EH (cell line): ENCODE measurements at regions not wholly inside any gene's neighbourhood (a gene's known extent, or its start where the extent isn't known, plus 50 kb on each side); places are given as distances from the start of the nearest gene placed in this dataset.

Source experiments
- DNase-seq: peaks from one replicate; pipeline ENCODE4 v3.0.0-alpha.2; 2015; ENCODE audit warnings: low read depth

- DNase-seq: no peak
Observed at GRCh38 chr2:155792666-155793065, 539.9 kb downstream of the NR4A2 start.

GRCh38 chr2:155770516-155770915 is 562.0 kb downstream of the NR4A2 start:
- DNase-seq: no peak

DNA sequence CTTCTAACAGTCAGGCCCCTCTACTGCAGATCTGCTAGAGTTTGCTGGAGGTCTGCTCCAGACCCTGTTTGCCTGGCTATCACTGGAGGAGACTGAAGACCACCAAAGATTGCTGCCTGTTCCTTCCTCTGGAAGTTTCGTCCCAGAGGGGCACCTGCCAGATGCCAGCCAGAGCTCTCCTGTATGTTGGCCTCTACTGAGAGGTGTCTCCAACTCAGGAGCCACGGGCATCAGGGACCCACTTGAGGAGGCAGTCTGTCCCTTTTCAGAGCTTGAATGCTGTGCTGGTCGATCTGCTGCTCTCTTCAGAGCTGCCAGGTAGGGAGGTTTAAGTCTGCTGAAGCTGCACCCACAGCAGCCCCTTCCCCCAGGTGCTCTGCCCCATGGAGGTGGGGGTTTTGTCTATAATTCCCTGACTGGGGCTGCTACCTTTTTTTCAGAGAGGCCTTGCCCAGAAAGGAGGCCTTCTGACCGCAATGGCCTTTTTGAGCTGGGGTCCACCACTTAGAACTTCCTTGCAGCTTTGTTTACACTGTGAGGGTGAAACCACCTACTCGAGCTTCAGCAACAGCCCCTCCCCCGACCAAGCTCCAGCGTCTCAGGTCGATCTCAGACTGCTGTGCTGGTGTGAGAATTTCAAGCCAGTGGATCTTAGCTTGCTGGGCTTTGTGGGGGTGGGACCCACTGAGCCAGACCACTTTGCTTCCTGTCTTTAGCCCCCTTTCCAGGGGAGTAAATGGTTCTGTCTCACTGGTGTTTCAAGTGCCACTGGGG is 566.0 kb downstream of the NR4A2 start:
- no peak for DNase-seq

DNA sequence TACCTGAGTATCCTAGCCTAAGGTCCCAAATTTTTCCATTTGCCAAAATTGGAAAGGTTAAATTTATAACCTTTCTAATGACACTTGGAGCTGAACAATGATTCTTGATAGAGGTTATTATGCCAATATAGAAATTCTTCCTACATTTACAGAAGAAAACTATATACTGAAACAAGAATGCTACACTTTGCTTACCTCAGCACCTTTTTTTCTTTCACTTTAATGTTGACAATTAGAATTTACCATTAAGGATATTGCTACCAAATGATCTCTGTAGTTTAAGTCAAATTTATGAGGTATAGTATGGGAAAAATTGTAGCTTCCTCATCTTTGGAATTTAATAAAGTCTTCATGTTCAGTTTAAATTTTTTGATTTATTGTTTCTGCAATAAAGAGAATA is 577.0 kb downstream of the NR4A2 start:
- DNase-seq: no peak

- DNase-seq: no peak
Observed at GRCh38 chr2:155748131-155748530, 584.4 kb downstream of the NR4A2 start.

GRCh38 chr2:155747531-155747930 is 585.0 kb downstream of the NR4A2 start:
- no peak for DNase-seq

DNA sequence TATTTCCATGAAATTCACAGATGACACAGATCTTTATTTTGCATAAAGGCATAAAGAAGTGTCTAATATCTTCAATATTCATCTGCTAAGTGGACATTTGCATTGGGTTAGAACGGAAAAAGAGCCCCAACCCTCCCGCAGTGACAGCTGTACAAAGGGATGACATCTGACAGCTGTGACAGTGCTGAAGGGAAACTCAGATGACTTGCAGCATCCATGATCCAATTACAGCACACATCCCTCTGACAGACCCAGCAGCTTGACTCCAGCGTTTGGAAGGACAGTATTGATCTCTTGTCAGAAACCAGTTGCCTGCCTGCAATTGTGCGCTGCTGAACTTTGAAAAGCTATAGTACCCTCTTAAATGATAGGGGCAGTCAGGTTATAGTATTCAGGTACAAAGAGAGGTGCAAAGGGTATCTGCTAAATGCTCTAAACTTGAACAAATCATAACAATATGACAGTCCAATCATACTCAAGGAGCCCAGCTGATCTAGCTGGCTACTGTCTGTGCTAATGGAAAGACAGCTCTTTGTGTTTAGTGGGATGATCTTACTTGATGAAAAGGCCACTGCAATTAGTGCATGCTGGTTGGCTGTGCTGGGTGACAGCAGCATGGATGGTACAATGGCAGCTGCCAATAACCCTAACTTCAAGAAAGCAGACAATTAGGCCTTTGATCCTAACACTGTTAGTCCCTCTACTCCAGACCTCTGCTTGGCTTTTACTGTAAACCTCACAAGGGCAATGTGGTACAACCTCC is 599.2 kb downstream of the NR4A2 start:
- no peak for DNase-seq

DNA sequence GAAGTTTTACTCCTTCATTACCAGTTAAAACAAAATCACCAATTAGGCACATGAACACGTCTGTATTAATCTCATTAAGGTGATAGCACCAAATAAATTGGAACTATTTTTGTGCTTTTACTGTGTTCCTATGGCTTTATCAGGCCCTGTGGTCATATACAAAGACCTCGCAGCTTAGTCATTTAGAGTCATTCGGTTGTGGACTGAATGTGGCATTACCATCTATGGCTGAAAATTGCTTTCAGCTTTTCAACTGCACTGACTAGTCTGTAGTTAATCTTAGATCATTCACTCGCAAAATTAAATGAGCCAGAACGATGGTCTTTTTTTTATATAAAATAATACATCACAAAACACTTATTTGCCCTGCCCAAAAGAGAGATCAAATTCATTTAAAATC is 601.7 kb downstream of the NR4A2 start:
- no peak for DNase-seq

- DNase-seq: no peak
Observed at GRCh38 chr2:155727187-155727895, 605.2 kb downstream of the NR4A2 start.

DNA sequence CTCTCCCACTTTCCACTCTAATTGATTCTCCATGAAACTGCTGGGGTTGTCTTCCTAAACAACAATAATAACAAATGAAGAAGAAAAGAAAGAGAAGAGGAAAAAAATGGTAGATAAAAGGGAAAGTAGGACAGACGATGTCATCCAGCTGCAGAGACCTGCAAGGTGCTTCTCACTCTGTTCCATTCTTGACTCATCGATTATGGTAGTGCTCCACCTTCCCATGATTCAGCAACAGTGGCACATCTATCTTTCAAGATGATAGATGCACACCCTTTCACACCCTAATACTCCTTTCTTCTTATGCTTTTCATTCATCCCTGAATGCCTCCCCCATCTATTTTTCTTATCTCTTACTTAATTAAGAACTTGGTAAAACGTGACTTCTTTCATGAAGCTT is 610.2 kb downstream of the NR4A2 start:
- DNase-seq: no peak

- no peak for DNase-seq
Observed at GRCh38 chr2:155715705-155716104, 616.8 kb downstream of the NR4A2 start.

DNA sequence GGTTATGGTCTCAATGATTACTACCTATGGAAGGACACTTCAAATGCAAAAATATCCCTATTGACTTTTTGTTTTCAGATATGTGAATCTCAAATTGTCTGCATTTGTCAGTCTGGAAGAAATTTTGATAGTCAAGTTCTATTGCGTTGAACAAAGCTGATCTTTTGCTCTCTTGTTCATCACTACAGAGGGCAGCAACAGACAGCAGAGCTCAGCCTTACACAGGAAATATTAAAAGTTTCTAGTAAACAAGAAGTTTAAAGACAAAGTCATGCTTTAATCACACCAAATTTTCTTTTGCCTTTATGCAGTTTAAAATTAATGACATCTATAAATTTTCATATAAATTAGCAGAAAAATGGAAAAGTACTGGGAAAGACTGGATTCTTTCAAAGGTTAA is 617.5 kb downstream of the NR4A2 start:
- DNase-seq: no peak

GRCh38 chr2:155708071-155708470 is 624.5 kb downstream of the NR4A2 start:
- no peak for DNase-seq

GRCh38 chr2:155703917-155704316 is 628.6 kb downstream of the NR4A2 start:
- no peak for DNase-seq

- DNase-seq: no peak
Observed at GRCh38 chr2:155703048-155703447, 629.5 kb downstream of the NR4A2 start.

GRCh38 chr2:155701721-155702120 is 630.8 kb downstream of the NR4A2 start:
- DNase-seq: no peak

DNA sequence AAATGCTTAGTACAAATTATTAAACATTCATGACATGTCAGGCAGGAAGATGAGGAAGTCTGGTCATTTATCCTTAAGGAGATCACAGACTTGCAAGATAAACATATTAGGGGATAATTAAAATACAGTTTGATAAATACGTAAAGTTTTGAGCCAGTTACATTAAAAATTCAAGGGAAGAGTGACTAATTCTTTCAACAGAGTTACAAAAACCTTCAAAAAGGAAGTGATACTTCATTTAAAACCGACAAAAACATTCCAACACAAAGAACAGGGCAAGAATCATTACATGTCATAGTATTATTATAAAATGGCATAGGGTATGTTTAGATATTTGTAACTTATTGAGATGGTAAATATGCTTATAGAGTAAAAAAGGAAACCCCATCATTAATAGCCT is 636.0 kb downstream of the NR4A2 start:
- DNase-seq: no peak

GRCh38 chr2:155695505-155695904 is 637.0 kb downstream of the NR4A2 start:
- DNase-seq: no peak

DNA sequence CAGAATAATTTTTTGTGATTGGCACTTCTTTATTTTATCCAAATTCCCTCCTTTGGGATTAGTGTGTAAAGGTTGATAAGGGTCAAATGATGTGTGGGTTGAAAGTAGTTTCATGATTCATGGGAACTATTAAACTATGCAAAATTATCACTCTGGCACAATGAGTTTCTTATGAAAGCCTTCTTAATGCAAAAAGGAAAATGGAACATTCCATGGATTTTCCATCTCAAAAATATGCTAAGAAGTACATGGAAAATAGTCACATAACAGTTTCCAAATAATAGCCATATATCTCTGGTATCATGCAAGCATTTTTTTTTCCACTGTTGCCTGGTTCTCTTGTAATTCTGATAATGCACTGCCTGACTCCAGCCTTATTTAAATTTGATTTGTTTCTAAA is 639.7 kb downstream of the NR4A2 start:
- no peak for DNase-seq

DNA sequence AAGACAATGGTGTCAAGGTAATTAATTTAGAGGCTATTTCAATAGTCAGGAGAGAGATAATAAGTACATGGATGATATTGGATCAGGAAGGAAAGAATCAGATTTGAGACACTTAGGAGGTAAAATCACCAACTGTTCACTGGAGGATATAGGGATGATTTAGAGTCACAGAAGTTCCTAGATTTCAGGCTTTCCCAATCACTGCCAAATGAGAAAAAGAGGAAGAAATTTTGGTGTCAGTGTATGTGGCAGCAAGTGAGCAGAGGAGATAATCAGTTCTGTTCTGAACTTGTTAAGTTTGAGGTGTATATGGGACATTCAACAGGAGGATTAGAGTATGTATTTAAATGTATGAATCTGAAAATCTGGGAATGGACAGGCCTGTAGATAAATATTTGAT is 640.4 kb downstream of the NR4A2 start:
- no peak for DNase-seq

GRCh38 chr2:155690785-155691184 is 641.7 kb downstream of the NR4A2 start:
- no peak for DNase-seq

GRCh38 chr2:155689791-155690190 is 642.7 kb downstream of the NR4A2 start:
- no peak for DNase-seq

GRCh38 chr2:155687181-155687580 is 645.3 kb downstream of the NR4A2 start:
- DNase-seq: no peak
